Dermis microvascular lymphatic vessel endothelial cell (primary cell): ENCODE measurements at regions not wholly inside any gene's neighbourhood (a gene's known extent, or its start where the extent isn't known, plus 50 kb on each side); places are given as distances from the start of the nearest gene placed in this dataset.
"Not testable (repeated sequence)": the region's sequence is repeated elsewhere in the genome, so short reads cannot be mapped to it uniquely, and the experiment has no call there.

Source experiments
- DNase-seq, 2 donors: peaks; one replicate each; pipeline versions ENCODE4 v3.0.0 to v3.0.0-alpha.2; 2010; ENCODE audit warnings: low read depth in 2 of 2

- DNase-seq, result no peak
Observed at GRCh38 chr3:180416111-180416594, 185.8 kb upstream of the TTC14 start.

DNA sequence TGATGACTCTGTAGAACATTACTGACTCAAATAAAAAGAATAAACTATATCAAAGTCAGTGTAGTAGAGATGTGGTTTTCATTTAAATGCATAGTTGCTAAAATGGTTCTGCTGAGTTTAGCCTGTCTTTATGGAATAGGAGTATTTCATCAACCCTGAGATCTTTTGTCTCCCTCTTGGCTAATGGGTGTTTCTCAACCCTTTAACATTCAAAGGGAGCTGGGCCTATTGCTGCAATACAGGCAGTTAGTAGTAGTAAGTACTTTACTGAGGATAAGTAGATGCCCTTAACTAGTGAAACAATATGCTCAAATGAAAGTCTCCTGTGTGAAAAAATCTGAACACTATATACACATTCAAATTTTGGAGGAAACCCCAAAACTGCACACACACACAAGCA lies 184.7 kb upstream of the TTC14 start:
- no peak for DNase-seq

DNA sequence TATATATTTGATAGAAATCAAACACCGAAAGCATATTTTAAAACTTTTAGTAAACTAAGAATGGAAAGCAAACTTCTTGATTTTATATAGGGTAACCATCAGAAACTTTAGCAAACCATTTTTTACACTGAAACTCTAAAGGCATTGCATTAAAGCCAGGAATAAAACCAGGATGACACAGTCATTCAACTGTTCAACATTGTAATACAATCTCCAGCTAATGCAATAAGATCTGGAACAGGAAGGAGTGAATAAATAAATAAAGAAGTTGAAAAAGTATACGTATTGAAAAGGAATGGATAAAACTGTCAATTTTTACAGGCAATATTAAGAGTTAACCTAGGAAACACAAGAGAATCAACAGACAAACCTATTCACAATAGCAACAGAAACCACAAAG lies 181.9 kb upstream of the TTC14 start:
- no peak for DNase-seq

DNA sequence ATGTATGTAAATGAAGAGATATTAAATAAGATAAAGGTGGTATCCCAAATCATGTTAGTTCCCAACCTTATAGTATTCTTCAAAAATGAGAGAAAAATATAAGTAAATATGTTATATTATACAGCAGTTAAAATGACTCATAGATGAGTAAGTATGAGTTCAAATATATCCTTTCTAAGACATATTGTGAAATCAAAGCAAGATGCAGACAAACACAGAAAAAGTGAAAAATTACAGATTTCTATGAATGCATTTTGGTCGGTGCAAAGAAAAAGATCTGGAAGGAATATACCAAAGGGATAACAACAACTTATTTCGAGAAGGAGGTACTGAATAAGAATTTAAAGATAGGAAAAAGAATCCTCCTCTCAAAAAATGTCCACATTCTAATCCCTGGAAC lies 181.2 kb upstream of the TTC14 start:
- DNase-seq, result no peak

DNA sequence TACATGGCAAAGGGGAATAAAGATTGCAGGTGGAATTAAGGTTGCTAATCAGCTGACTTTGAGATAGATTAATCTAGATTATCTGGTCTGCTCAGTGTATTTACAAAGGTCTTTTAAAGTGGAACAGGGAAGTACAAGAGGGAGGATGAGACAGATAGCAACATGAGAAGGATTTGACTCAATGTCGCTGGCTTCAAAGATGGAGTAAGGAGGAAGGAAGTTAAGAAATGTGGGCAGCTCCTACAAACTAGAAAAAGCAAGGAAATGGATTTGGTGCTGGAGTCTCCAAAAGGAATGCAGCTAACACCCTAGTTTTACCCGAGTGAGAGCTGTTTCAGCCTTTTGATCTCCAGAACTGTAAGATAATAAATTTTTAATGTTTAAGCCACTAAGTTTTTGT lies 180.7 kb upstream of the TTC14 start:
- no peak for DNase-seq

DNA sequence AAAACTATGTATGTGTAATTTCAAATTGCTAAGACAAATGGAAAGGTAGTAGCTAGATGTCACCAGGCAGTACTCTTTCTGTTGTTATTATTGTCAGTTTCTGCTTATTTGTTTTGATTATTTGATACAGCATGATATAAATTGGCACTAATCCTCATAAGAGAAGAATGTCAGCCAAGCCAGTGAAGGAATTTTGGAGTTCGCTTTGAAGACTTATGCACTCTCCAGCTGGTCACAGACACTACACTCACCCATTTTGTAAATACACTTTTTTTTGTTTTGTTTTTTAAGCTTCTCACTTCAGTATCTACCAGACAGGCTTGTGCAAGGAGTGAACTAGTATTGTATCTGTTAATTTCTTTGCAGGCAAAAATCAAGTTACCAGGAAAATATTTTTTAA lies 180.2 kb upstream of the TTC14 start:
- no peak for DNase-seq

GRCh38 chr3:180424305-180424704 lies 177.7 kb upstream of the TTC14 start:
- not testable (repeated sequence) for DNase-seq

DNA sequence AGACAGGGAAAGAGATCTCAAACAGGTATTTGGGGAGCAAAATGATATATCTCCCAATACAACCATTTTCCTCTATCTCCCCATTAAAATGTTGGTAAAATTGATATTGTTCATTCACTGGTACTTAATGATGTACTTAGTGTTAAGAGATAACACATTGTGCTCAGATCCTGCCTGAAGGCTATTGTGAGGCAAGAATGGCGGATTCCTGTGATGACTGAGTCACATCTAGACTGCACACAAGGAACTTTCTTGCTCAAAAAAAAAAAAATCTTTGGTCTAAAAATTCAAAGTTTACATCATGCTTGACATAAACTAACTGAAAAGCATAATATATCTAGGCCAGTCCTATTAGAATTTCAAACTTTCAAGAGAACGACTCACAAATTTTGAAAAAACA lies 171.1 kb upstream of the TTC14 start:
- DNase-seq, result no peak

- DNase-seq, result peak in 1 of 2 donors; percentile 85
Observed at GRCh38 chr3:180433152-180433551, 168.8 kb upstream of the TTC14 start.

DNA sequence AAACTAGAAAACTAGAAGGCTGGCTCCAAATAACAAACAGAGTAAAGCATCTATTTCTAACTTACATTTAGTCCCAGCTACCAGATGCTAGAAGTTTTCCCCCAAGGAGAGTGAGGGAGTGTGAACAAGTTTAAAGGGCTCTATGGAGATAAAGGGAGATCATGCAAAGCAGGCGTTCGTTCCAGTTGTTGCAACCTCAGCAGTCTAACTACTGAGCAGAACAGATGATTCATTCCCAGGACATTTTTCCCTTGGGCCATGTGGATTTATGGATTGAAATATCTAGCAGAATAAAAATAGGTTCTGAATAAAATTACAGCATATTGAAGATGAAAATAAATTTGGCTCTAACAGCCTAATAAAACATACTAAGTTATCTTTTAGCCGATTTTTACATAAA lies 154.8 kb upstream of the TTC14 start:
- DNase-seq, result no peak

GRCh38 chr3:180448407-180448806 lies 153.6 kb upstream of the TTC14 start:
- DNase-seq, result not testable (repeated sequence)

DNA sequence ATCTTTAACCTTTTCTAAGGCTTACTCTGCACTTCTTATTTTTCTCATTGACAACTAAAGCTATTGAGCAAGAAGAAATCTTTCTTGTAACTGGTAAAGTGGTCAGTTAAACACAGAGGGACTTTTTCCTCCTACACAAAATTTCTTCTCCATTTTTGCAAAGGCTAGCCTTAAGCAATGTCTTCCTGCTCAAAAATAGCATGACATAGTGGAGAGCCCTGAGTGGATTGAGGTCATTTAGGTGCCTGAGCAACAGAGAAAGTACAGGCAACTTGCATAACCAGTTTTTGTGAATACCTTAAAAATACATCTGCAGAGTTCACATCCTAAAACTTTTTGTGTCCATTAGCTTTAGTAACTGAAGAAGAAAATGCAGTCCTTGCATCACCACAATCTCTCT lies 144.7 kb upstream of the TTC14 start:
- DNase-seq, result no peak

- no peak for DNase-seq
Observed at GRCh38 chr3:180466401-180467011, 135.5 kb upstream of the TTC14 start.

DNA sequence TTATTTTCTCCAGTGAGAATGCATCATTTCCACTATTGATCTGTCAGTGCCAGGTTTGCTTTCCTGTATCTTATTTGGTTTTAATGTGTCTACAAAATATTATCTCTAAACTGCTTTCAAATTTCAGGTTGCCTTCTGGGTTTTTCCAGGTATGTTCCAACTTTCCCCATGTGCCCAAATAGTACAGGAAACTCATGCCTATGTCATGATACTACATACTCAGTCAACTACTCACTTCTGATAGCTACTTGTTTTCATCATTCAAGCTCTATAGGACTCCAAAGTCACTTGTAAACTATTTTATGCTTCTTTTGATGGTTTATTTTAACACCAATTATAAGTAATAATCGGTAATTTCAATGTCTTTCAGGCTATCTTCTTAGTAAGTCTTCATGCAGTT lies 134.8 kb upstream of the TTC14 start:
- no peak for DNase-seq

- no peak for DNase-seq
Observed at GRCh38 chr3:180469149-180469548, 132.8 kb upstream of the TTC14 start.

DNA sequence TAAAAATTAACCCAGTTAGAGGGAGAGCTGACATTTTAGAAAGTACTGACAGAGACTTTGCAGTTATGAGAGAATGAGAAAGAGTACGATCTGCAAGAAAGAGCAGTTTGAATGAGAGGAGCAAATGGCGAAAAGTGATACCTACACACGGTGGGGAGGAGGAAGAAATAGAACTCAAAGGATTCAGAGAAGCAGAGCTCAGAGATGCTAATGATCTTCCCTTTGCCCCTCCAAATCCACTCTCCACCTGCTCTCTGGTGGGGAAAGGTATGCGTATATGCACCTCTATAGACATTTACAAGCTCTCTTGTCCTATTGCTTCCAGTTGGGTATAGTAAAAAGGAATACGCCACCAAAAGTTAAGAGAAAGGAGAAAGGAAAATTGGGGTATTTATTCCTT lies 123.3 kb upstream of the TTC14 start:
- no peak for DNase-seq

- no peak for DNase-seq
Observed at GRCh38 chr3:180492047-180492446, 109.9 kb upstream of the TTC14 start.

DNA sequence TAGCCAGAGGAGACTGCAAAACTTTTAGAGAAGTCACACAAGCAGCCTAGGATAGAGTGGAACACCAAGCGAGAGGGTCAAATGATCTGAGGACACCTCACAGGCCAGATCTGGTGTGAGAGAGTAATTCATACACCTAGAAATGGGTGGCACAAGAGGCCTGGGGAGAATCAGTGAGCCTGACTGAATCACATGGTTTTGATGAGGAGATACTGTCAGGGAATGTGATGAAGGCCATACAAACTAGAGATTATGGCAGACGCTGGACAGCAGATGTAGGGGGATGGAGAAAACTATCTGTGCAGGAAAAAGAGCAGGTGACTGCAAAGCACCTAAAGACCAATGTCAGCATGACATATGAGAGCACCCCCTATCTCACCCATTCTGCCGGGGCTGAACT lies 105.0 kb upstream of the TTC14 start:
- no peak for DNase-seq

DNA sequence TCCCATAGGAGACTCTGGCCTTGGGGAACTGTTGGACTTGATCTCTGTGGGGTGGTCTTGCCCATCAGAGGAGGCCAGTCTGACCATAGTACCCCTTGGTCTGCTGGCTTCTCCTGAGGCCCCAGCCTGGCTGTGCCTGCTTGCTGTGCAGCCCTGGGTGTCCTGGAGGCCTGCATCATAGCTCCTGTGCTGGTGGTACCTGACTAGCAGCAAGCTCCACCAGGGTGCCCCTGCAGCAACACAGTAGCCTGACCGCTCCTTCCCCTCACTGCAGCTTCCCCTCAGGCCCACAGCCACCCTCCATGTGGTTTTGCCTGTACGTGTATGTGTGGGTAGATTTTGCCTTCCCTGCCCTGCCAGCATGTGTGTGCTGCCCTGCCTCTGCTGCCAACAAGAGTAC lies 85.6 kb upstream of the TTC14 start:
- no peak for DNase-seq

DNA sequence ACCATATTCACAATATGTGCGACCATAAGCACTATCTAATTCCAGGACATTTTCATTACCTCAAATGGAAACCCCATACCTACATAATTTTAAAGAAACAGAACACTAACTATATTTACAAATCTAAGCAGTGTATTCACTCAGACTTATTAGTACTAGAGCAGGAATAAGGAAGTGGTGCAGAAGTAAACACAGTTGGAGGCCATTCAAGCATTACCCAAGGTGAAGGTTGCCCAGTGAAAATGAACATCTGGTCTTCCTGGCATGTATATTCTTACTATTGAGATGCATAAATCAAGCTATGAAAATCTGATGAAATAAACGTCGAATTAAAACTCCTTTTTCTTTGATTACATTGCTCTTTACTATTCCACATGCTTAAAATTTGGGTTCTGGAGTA lies 78.9 kb upstream of the TTC14 start:
- no peak for DNase-seq

GRCh38 chr3:180528843-180529242 lies 73.1 kb upstream of the TTC14 start:
- no peak for DNase-seq

- DNase-seq, result no peak
Observed at GRCh38 chr3:180529778-180530177, 72.2 kb upstream of the TTC14 start.

DNA sequence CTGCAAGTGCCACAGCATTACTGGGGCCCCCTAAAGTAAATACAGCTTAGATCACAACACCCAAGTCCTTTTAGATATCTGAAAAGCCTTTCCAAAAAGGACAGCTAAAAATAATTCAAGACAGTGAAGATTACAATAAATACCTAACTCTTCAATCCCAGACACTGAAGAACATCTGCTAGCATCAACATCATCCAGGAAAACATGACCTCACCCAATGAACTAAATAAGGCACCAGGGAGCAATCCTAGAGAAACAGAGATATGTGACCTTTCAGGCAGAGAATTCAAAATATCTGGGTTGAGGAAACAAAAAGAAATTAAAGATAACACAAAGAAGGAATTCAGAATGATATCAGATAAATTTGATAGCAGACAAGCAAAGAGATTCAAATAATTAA lies 71.7 kb upstream of the TTC14 start:
- no peak for DNase-seq
